ENCODE measurements at regions not wholly inside any gene's neighbourhood (a gene's known extent, or its start where the extent isn't known, plus 50 kb on each side); places are given as distances from the start of the nearest gene placed in this dataset.

DNA sequence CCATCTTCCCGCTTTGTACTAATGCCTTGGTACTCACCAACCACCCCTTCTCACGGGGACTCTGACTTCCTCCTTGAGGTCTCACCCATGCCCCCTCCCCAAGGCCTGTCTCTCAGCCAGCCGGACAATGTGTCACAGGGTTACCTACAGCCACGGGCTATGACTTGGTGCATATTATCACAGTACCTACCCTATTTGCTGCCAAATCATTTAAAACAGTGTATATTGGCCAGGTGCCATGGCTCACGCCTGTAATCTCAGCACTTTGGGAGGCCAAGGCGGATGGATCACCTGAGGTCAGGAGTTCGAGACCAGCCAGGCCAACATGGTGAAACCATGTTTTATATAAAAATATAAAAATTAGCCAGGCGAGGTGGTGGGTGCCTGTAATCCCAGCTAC, 93.4 kb upstream of the TBL1XR1 start:
- no peak for TF ChIP-seq POLR2A (IDR thresholded peaks at IDR 0.05)
- TF ChIP-seq, protein P1, sequence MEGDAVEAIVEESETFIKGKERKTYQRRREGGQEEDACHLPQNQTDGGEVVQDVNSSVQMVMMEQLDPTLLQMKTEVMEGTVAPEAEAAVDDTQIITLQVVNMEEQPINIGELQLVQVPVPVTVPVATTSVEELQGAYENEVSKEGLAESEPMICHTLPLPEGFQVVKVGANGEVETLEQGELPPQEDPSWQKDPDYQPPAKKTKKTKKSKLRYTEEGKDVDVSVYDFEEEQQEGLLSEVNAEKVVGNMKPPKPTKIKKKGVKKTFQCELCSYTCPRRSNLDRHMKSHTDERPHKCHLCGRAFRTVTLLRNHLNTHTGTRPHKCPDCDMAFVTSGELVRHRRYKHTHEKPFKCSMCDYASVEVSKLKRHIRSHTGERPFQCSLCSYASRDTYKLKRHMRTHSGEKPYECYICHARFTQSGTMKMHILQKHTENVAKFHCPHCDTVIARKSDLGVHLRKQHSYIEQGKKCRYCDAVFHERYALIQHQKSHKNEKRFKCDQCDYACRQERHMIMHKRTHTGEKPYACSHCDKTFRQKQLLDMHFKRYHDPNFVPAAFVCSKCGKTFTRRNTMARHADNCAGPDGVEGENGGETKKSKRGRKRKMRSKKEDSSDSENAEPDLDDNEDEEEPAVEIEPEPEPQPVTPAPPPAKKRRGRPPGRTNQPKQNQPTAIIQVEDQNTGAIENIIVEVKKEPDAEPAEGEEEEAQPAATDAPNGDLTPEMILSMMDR (IDR thresholded peaks at IDR 0.05), result no peak

Data from heart left ventricle (tissue), 13 donors.